Kasumi-1 (cell line): ENCODE measurements at regions not wholly inside any gene's neighbourhood (a gene's known extent, or its start where the extent isn't known, plus 50 kb on each side); places are given as distances from the start of the nearest gene placed in this dataset.

ENCODE experiments used
- DNase-seq, 2 experiments: peaks; one replicate each; lab custom pipeline; 2025; lab: John Stamatoyannopoulos, UW

GRCh38 chr2:16254356-16254965 is 314.1 kb downstream of the MYCN start:
- no peak for DNase-seq

- no peak for DNase-seq
Measured at GRCh38 chr2:16253291-16253690, 312.9 kb downstream of the MYCN start.

- DNase-seq = no peak
Measured at GRCh38 chr2:16252891-16253290, 312.5 kb downstream of the MYCN start.

GRCh38 chr2:16252251-16252650 is 311.9 kb downstream of the MYCN start:
- DNase-seq = no peak

GRCh38 chr2:16251511-16252225 is 311.3 kb downstream of the MYCN start:
- no peak for DNase-seq

- DNase-seq = no peak
Measured at GRCh38 chr2:16250886-16251285, 310.5 kb downstream of the MYCN start.

GRCh38 chr2:16250466-16250865 is 310.1 kb downstream of the MYCN start:
- no peak for DNase-seq

- DNase-seq = no peak
Measured at GRCh38 chr2:16250056-16250425, 309.7 kb downstream of the MYCN start.

- no peak for DNase-seq
Measured at GRCh38 chr2:16249246-16250055, 309.1 kb downstream of the MYCN start.

- no peak for DNase-seq
Measured at GRCh38 chr2:16248571-16249105, 308.3 kb downstream of the MYCN start.

- DNase-seq = no peak
Measured at GRCh38 chr2:16247326-16248122, 307.2 kb downstream of the MYCN start.

- no peak for DNase-seq
Measured at GRCh38 chr2:16246911-16247310, 306.6 kb downstream of the MYCN start.

- no peak for DNase-seq
Measured at GRCh38 chr2:16246281-16246850, 306.0 kb downstream of the MYCN start.

GRCh38 chr2:16245481-16246054 is 305.2 kb downstream of the MYCN start:
- no peak for DNase-seq

- DNase-seq = no peak
Measured at GRCh38 chr2:16244966-16245320, 304.6 kb downstream of the MYCN start.

GRCh38 chr2:16244153-16244965 is 304.0 kb downstream of the MYCN start:
- no peak for DNase-seq

- no peak for DNase-seq
Measured at GRCh38 chr2:16243411-16243996, 303.2 kb downstream of the MYCN start.

GRCh38 chr2:16242906-16243305 is 302.6 kb downstream of the MYCN start:
- no peak for DNase-seq

GRCh38 chr2:16241166-16242160 is 301.1 kb downstream of the MYCN start:
- DNase-seq = no peak
